ENCODE measurements at regions not wholly inside any gene's neighbourhood (a gene's known extent, or its start where the extent isn't known, plus 50 kb on each side); places are given as distances from the start of the nearest gene placed in this dataset.
"Not testable (repeated sequence)": the region's sequence is repeated elsewhere in the genome, so short reads cannot be mapped to it uniquely, and the experiment has no call there.

DNA sequence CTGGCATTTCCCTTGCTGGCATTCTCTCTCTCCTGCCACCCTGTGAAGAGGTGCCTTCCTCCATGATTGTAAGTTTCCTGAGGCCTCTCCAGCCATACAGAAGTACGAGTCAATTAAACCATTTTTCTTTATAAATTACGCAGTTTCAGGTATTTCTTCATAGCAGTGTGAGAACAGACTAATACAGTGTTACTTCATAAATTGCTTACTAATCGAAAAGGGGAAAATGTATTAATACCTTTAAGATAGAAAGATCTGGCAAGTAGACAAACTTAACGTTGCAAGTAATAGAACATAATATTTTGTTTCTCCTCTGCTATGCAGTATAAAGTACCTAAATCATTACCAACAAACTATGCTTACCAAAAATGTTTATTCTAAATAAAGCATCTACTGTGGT lies 178.3 kb upstream of the LAMA2 start:
- H3K36me3 Mint-ChIP-seq (ENCODE audit: low read depth): no peaks in the 10 kb centered on the region
- TF ChIP-seq, protein P1, sequence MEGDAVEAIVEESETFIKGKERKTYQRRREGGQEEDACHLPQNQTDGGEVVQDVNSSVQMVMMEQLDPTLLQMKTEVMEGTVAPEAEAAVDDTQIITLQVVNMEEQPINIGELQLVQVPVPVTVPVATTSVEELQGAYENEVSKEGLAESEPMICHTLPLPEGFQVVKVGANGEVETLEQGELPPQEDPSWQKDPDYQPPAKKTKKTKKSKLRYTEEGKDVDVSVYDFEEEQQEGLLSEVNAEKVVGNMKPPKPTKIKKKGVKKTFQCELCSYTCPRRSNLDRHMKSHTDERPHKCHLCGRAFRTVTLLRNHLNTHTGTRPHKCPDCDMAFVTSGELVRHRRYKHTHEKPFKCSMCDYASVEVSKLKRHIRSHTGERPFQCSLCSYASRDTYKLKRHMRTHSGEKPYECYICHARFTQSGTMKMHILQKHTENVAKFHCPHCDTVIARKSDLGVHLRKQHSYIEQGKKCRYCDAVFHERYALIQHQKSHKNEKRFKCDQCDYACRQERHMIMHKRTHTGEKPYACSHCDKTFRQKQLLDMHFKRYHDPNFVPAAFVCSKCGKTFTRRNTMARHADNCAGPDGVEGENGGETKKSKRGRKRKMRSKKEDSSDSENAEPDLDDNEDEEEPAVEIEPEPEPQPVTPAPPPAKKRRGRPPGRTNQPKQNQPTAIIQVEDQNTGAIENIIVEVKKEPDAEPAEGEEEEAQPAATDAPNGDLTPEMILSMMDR (IDR thresholded peaks at IDR 0.05): no peak
- no peak for ATAC-seq
- peaks cover 7% of the 10 kb centered on the region for H3K9me3 Mint-ChIP-seq
- peaks cover 5% of the 10 kb centered on the region for H3K27me3 Mint-ChIP-seq
- no peaks in the 10 kb centered on the region for H3K4me1 Mint-ChIP-seq (ENCODE audit: low read depth)
- CTCF ChIA-PET: no interaction called here
- H3K27ac Mint-ChIP-seq: no peak overlapping the region
- POLR2A ChIA-PET: no interaction called here
- intact Hi-C loops (cut with micrococcal nuclease): no loop called here
- no peak overlapping the region for H3K4me3 Mint-ChIP-seq
- DNase-seq: no peak

- H3K9me3 Mint-ChIP-seq; H3K27ac Mint-ChIP-seq; POLR2A ChIA-PET; CTCF ChIA-PET; H3K27me3 Mint-ChIP-seq; ATAC-seq; H3K4me3 Mint-ChIP-seq; H3K36me3 Mint-ChIP-seq (ENCODE audit: low read depth); DNase-seq; H3K4me1 Mint-ChIP-seq (ENCODE audit: low read depth); intact Hi-C loops (cut with micrococcal nuclease): not testable (repeated sequence)
Observed at GRCh38 chr6:128703794-128704193, 179.1 kb upstream of the LAMA2 start.

DNA sequence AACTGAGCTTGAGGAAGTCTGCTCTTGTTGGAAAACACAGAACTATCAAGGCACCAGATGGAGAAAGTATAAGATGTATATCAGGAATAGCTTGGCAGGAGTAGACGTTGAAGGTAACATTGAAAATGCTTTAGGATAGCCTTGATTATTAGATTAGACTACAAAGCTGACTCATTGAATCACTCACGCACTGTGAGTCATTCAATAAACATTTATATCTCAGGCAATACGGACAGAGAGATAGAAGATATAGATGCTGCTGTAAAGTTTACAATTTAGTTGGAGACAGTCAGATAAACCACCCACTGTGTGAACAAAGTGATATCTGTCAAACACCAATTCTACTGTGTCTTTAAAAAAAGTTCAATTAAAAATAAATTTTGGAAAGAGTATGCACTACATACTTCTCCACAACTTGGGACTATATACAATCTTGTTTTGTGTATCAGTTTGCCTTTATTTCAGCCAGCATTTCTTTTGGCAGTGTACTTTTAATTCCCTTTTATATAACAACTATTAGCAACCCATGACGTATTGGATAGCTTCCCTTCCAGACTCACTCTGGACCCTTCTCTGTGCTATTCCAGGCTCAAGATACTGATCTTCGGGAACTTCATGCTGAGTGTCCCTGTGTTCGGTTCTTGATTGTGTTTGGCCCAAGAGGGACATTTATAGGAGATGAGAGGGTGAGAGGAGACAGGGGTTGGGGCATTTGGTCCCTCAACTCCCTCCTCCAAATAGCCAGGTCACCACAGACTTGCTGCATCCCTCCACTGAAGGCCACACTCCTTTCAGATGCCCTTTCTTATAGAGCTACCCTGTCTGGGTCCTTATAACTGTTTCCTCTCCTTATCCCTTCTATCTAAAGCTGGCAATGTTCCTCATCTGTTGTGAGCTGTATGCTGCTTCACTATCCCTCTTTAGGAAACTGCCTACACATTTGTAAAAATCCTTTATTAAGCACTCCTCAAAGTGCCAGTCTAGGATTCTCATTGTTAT lies 176.6 kb upstream of the PTPRK start:
- H3K4me1 Mint-ChIP-seq (ENCODE audit: low read depth): no peaks in the 10 kb centered on the region
- CTCF ChIA-PET: interaction anchor here (0.8 to 1.6 kb wide), 2 partner anchors 14 to 177 kb away, joined by 3 to 5 read pairs; partner anchors contain the start of gene PTPRK

GRCh38 chr6:128694303-128695009 lies 174.1 kb upstream of the PTPRK start:
- ATAC-seq (no peak), DNase-seq (no peak)
- Mint-ChIP-seq H3K4me1 (ENCODE audit: low read depth) (no peaks in the 10 kb centered on the region), H3K27me3 (peaks cover 4% of the 10 kb centered on the region), H3K4me3 (no peak overlapping the region), H3K36me3 (ENCODE audit: low read depth) (no peaks in the 10 kb centered on the region), H3K9me3 (no peaks in the 10 kb centered on the region), H3K27ac (no peak overlapping the region)
- intact Hi-C loops (cut with micrococcal nuclease): no loop called here
- POLR2A ChIA-PET: no interaction called here
- TF ChIP-seq, protein P1 (IDR thresholded peaks at IDR 0.05): no peak
- CTCF ChIA-PET: no interaction called here

More for the DNA sequence above, 176.6 kb upstream of the PTPRK start:
- Mint-ChIP-seq H3K27ac (no peak overlapping the region), H3K4me3 (no peak overlapping the region), H3K36me3 (ENCODE audit: low read depth) (no peaks in the 10 kb centered on the region), H3K9me3 (no peaks in the 10 kb centered on the region), H3K27me3 (no peaks in the 10 kb centered on the region)
- ATAC-seq (no peak), DNase-seq (no peak)
- TF ChIP-seq, protein P1 (IDR thresholded peaks at IDR 0.05): no peak
- intact Hi-C loops (cut with micrococcal nuclease): no loop called here
- POLR2A ChIA-PET: no interaction called here

GRCh38 chr6:128690063-128690462 lies 169.7 kb upstream of the PTPRK start:
- CTCF ChIA-PET: interaction anchor here (0.6 kb wide), 1 partner anchor 28 kb away, joined by 3 read pairs; no protein-coding TSS in a partner anchor

More at GRCh38 chr6:128690063-128690462, 169.7 kb upstream of the PTPRK start:
- H3K9me3 Mint-ChIP-seq: no peaks in the 10 kb centered on the region
- H3K4me3 Mint-ChIP-seq: no peak overlapping the region
- no peaks in the 10 kb centered on the region for H3K4me1 Mint-ChIP-seq (ENCODE audit: low read depth)
- DNase-seq (no peak), ATAC-seq (no peak)
- intact Hi-C loops (cut with micrococcal nuclease): no loop called here
- TF ChIP-seq, protein P1 (IDR thresholded peaks at IDR 0.05): no peak
- no peak overlapping the region for H3K27ac Mint-ChIP-seq
- H3K36me3 Mint-ChIP-seq (ENCODE audit: low read depth): no peaks in the 10 kb centered on the region
- H3K27me3 Mint-ChIP-seq: peaks cover 17% of the 10 kb centered on the region
- POLR2A ChIA-PET: no interaction called here

Measured in activated CD8-positive, alpha-beta T cell treated with anti-CD3 and anti-CD28 coated beads for 36 hours (primary cell).